SK-N-SH treated with all-trans-retinoic acid at 6 μM for 48 hours (cell line): ENCODE measurements at regions not wholly inside any gene's neighbourhood (a gene's known extent, or its start where the extent isn't known, plus 50 kb on each side); places are given as distances from the start of the nearest gene placed in this dataset.

ENCODE experiments used
- ATAC-seq: fragments of 200-7000 bp; cut with Tn5 transposase; 3 replicates; pipeline ENCODE4 v1.9.1; 2020; ENCODE audit warnings: mild to moderate bottlenecking, moderate library complexity
- ARNTL ChIP-seq: fragments of 450-650 bp; formaldehyde crosslinking; IDR thresholded peaks from 2 replicates; pipeline ENCODE4 v1.5.0; 2020; ENCODE audit warnings: low read depth, mild to moderate bottlenecking, moderate library complexity, borderline replicate concordance
- BACH2 ChIP-seq: fragments of 250-450 bp; sonication (Bioruptor Pico); IDR thresholded peaks from 2 replicates; pipeline ENCODE4 v1.9.0; 2021; ENCODE audit warnings: mild to moderate bottlenecking, borderline replicate concordance
- CSDC2 ChIP-seq: fragments of 250-450 bp; sonication (Bioruptor Pico); IDR thresholded peaks from 2 replicates; pipeline ENCODE4 v1.5.0; 2020; ENCODE audit warnings: mild to moderate bottlenecking, moderate library complexity
- CSRNP3 ChIP-seq: fragments of 250-450 bp; sonication (Bioruptor Pico); IDR thresholded peaks from 2 replicates; pipeline ENCODE4 v1.5.1; 2021; ENCODE audit warnings: mild to moderate bottlenecking, moderate library complexity
- ESRRG ChIP-seq: fragments of 250-450 bp; sonication (Bioruptor Pico); IDR thresholded peaks from 2 replicates; pipeline ENCODE4 v1.6.1; 2021; ENCODE audit warnings: mild to moderate bottlenecking
- GLIS3 ChIP-seq: fragments of 250-450 bp; sonication (Bioruptor Pico); IDR thresholded peaks from 2 replicates; pipeline ENCODE4 v1.5.0; 2020; ENCODE audit warnings: mild to moderate bottlenecking, moderate library complexity
- ISL1 ChIP-seq: fragments of 250-450 bp; sonication (Bioruptor Pico); IDR thresholded peaks from 2 replicates; pipeline ENCODE4 v2.1.2; 2022; ENCODE audit warnings: mild to moderate bottlenecking, moderate library complexity
- OSR1 ChIP-seq: fragments of 250-450 bp; sonication (Bioruptor Pico); IDR thresholded peaks from 2 replicates; pipeline ENCODE4 v1.8.0; 2022; ENCODE audit warnings: moderate library complexity, mild to moderate bottlenecking, inconsistent platforms
- POU6F1 ChIP-seq: fragments of 250-450 bp; sonication (Bioruptor Pico); IDR thresholded peaks from 2 replicates; pipeline ENCODE4 v1.8.0; 2021; ENCODE audit warnings: low read depth, mild to moderate bottlenecking, moderate library complexity, borderline replicate concordance
- PPARA ChIP-seq: fragments of 250-450 bp; sonication (Bioruptor Pico); IDR thresholded peaks from 2 replicates; pipeline ENCODE4 v1.5.0; 2020; ENCODE audit warnings: mild to moderate bottlenecking, borderline replicate concordance
- RARB ChIP-seq: fragments of 250-450 bp; sonication (Bioruptor Pico); IDR thresholded peaks from 2 replicates; pipeline ENCODE4 v1.8.0; 2021; ENCODE audit warnings: mild to moderate bottlenecking, moderate library complexity
- SNAI2 ChIP-seq: fragments of 250-450 bp; sonication (Bioruptor Pico); IDR thresholded peaks from 2 replicates; pipeline ENCODE4 v1.5.0; 2020; ENCODE audit warnings: mild to moderate bottlenecking, moderate library complexity
- TCF4 ChIP-seq: fragments of 250-450 bp; sonication (Bioruptor Pico); IDR thresholded peaks from 2 replicates; pipeline ENCODE4 v1.8.0; 2021; ENCODE audit warnings: mild to moderate bottlenecking, moderate library complexity, borderline replicate concordance
- TOX ChIP-seq: fragments of 250-450 bp; sonication (Bioruptor Pico); IDR thresholded peaks from 2 replicates; pipeline ENCODE4 v1.8.0; 2021; ENCODE audit warnings: mild to moderate bottlenecking, moderate library complexity, borderline replicate concordance
- TSHZ2 ChIP-seq: fragments of 250-450 bp; sonication (Bioruptor Pico); IDR thresholded peaks from 2 replicates; pipeline ENCODE4 v1.5.0; 2020; ENCODE audit warnings: mild to moderate bottlenecking, moderate library complexity
- ZC3H10 ChIP-seq: fragments of 250-450 bp; sonication (Bioruptor Pico); IDR thresholded peaks from 2 replicates; pipeline ENCODE4 v1.5.1; 2021; ENCODE audit warnings: mild to moderate bottlenecking, moderate library complexity
- ZFP3 ChIP-seq: fragments of 250-450 bp; sonication (Bioruptor Pico); IDR thresholded peaks from 2 replicates; pipeline ENCODE4 v1.5.0; 2020; ENCODE audit warnings: mild to moderate bottlenecking, moderate library complexity
- ZFP30 ChIP-seq: fragments of 450-650 bp; formaldehyde crosslinking; IDR thresholded peaks from 2 replicates; pipeline ENCODE4 v1.5.0; 2022; ENCODE audit warnings: mild to moderate bottlenecking, moderate library complexity
- ZNF565 ChIP-seq: fragments of 450-650 bp; formaldehyde crosslinking; conservative IDR thresholded peaks from 2 replicates; pipeline ENCODE4 v1.5.0; 2020; ENCODE audit warnings: low read depth, mild to moderate bottlenecking, moderate library complexity
- ZNF70 ChIP-seq: fragments of 450-650 bp; formaldehyde crosslinking; IDR thresholded peaks from 2 replicates; pipeline ENCODE4 v1.5.0; 2020; ENCODE audit warnings: mild to moderate bottlenecking, moderate library complexity
- ZNF8 ChIP-seq: fragments of 450-650 bp; formaldehyde crosslinking; IDR thresholded peaks from 2 replicates; pipeline ENCODE4 v1.5.0; 2020; ENCODE audit warnings: mild to moderate bottlenecking, moderate library complexity
- TF ChIP-seq, protein P1 (sequence below): fragments of 250-450 bp; sonication (Bioruptor Pico); IDR thresholded peaks from 2 replicates; pipeline ENCODE4 v1.8.0; 2020; ENCODE audit warnings: mild to moderate bottlenecking, moderate library complexity, borderline replicate concordance

- no peak for ATAC-seq
- TF ChIP-seq ISL1 (CRISPR knock-in tag) (no peak), POU6F1 (CRISPR knock-in tag) (no peak)
Observed at GRCh38 chr17:5883775-5884665, 186.2 kb upstream of the WSCD1 start.

GRCh38 chr17:5885336-5885735, 184.8 kb upstream of the WSCD1 start:
- TF ChIP-seq ZNF8 (CRISPR knock-in tag): no peak
- no peak for TF ChIP-seq SNAI2 (CRISPR knock-in tag)
- no peak for TF ChIP-seq ESRRG (CRISPR knock-in tag)
- no peak for TF ChIP-seq ZC3H10 (CRISPR knock-in tag)
- TF ChIP-seq POU6F1 (CRISPR knock-in tag): no peak
- no peak for TF ChIP-seq ISL1 (CRISPR knock-in tag)
- TF ChIP-seq GLIS3 (CRISPR knock-in tag): no peak
- no peak for TF ChIP-seq BACH2
- no peak for TF ChIP-seq CSRNP3 (CRISPR knock-in tag)
- TF ChIP-seq ZFP30 (CRISPR knock-in tag): no peak
- TF ChIP-seq RARB (CRISPR knock-in tag): no peak
- no peak for TF ChIP-seq TCF4 (CRISPR knock-in tag)
- TF ChIP-seq PPARA (CRISPR knock-in tag): no peak
- no peak for TF ChIP-seq OSR1 (CRISPR knock-in tag)
- TF ChIP-seq ZNF70 (CRISPR knock-in tag): no peak
- TF ChIP-seq, protein P1, sequence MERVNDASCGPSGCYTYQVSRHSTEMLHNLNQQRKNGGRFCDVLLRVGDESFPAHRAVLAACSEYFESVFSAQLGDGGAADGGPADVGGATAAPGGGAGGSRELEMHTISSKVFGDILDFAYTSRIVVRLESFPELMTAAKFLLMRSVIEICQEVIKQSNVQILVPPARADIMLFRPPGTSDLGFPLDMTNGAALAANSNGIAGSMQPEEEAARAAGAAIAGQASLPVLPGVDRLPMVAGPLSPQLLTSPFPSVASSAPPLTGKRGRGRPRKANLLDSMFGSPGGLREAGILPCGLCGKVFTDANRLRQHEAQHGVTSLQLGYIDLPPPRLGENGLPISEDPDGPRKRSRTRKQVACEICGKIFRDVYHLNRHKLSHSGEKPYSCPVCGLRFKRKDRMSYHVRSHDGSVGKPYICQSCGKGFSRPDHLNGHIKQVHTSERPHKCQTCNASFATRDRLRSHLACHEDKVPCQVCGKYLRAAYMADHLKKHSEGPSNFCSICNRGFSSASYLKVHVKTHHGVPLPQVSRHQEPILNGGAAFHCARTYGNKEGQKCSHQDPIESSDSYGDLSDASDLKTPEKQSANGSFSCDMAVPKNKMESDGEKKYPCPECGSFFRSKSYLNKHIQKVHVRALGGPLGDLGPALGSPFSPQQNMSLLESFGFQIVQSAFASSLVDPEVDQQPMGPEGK: no peak
- no peak for TF ChIP-seq TOX
- no peak for TF ChIP-seq TSHZ2 (CRISPR knock-in tag)
- no peak for TF ChIP-seq ZFP3 (CRISPR knock-in tag)
- no peak for TF ChIP-seq ZNF565
- TF ChIP-seq, all 23 proteins: peak for 0
- ATAC-seq: no peak

DNA sequence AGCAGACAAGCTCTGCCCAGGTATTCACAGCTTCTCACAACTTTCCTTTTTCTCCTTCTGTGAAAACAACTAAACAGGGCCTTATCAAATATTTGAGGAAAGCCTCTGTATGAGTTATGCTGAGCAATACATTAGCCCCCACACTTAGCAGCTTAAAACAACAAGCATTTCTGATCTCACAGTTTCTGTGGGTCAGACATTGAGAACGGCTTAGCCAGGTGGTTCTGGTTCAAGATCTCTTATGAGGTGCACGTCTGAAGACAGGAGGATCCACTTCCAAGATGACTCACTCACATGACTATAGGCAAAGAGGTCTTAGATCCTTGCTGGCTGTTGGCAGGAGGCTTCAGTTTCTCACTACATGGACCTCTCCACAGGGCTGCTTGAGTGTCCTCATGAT, 181.4 kb upstream of the WSCD1 start:
- TF ChIP-seq TSHZ2 (CRISPR knock-in tag) (no peak), ZNF565 (no peak), TOX (no peak), ARNTL (CRISPR knock-in tag) (no peak), CSDC2 (CRISPR knock-in tag) (no peak), ZNF70 (CRISPR knock-in tag) (no peak), GLIS3 (CRISPR knock-in tag) (no peak), SNAI2 (CRISPR knock-in tag) (no peak), ESRRG (CRISPR knock-in tag) (no peak)
- TF ChIP-seq, all 23 proteins: peak for 0
- ATAC-seq: no peak
